ENCODE measurements at regions not wholly inside any gene's neighbourhood (a gene's known extent, or its start where the extent isn't known, plus 50 kb on each side); places are given as distances from the start of the nearest gene placed in this dataset.

DNA sequence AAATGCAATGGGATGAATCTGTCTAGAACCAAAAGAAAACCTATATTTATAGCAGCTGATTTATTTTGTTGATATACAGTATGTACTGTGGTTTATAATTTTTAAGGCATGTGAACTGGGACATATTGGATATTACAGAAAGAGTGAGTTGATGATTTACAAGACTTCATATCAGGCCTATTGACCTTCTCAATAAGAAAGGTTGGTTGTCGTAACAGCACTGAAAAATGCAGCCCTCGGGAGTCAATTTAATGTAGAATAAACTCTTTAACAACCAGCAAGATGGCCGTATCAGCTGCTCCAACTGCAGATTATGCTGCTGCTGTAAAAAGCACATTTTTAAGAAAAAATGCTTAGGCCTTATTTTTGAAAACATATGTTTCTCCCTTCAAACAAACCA, 407.3 kb downstream of the GXYLT1 start:
- no peak for DNase-seq

DNA sequence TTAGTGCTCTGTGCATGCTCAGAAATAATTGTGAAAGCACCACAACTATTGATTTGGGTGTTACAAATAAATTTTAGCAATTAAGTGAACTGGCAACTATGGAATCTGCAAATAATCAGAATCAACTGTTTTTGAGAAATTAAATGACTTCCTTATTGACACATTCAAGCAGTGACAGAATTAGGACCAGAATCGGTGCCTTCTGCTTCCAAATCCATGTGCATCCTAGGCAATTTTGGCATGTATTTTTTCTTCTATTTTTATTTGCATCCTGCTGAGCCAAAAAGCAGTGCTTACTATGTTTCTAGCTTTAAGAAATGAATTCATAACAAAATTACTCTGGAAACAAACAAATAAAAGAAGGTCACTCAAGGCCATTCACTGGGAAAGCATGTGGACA, 408.2 kb downstream of the GXYLT1 start:
- no peak for DNase-seq

DNA sequence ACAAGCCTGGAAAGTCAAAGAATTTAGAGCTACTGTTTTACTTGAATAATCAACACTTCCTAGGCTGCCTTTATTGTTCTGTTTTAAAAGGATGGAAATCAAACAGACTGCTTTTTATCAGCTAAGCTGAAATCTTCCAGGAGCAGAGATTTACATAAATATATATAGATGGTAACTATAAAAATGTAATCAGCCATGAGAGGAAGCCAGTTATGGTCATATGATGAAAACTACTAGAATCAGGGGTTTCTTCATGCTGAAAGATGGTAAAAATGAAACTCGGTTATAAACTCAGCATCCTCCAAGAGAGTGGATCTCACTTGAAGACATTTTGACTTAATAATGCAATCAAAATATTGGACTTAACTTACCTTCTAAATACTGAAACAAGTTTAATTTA, 413.0 kb downstream of the GXYLT1 start:
- DNase-seq = no peak

DNA sequence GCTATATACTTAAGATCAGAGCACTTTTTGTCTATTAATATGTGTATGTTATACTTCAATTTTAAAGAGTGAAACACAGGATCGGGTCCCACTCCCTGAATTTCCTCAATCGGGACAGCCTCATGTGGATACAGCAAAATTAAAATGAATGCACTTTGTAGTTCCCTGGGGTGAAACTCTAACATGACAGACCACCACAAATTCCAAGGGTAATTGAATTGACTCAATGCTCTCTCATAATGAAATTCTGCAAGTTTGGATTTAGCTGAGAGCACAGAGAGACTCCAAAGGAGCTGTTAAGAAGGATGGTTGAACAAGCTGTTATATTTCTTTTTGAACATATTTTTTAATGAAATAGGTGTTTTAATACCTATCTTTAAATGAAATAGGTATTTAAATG, 413.6 kb downstream of the GXYLT1 start:
- no peak for DNase-seq

DNA sequence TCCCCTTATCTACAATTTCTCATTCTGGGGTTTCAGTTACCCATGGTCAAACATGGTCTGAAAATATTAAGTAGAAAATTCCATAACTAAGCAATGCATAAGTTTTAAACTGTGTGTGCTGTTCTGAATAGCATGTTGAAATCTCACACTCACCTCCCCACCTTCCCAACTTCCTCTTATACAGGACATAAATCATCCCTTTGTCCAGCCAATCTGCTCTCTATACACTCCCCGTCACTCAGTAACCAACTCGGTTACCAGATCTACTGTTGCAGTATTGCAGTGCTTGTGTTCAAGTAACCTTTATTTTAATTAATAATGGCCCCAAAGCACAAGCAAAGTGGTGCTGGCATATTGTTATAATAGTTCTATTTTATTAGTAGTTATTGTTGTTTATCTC, 420.5 kb downstream of the GXYLT1 start:
- DNase-seq = peak; percentile 8 to 25 (median 10)

DNA sequence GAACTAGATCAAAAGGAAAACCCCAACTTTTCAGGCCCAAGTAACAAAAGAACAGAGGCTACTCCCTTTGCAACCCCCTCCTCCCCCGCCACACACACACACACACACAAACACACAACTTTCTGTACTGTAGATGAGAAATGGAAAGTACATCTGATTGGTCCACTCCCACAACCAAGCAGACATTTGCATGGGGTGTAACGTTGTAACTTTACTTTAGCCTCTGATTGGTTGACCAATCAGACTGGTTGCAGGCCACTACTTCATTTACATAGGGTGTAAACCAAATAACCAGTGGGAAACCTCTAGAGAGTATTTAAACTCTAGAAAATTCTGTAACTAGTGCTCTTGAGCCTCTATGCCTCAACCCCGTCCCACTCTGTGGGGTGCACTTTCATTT, 425.5 kb downstream of the GXYLT1 start:
- DNase-seq = no peak

DNA sequence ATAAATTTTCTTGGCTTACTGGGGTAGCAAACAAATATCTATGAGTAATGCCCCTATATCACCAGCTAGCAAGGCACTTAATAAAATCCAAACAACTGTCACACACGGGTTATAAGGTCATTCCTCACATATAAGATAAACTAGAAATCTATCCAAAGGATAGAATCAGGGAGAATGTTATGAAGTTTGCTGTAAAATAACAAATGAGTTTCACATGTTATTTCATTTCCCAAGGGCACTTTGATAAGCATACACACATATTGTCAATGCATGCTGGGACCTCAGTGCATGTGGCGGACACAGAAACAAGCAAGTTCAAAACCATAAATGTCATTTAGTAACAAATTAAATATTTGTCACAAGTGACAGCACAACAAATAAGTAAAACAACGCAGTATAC, 429.4 kb downstream of the GXYLT1 start:
- DNase-seq = no peak

DNA sequence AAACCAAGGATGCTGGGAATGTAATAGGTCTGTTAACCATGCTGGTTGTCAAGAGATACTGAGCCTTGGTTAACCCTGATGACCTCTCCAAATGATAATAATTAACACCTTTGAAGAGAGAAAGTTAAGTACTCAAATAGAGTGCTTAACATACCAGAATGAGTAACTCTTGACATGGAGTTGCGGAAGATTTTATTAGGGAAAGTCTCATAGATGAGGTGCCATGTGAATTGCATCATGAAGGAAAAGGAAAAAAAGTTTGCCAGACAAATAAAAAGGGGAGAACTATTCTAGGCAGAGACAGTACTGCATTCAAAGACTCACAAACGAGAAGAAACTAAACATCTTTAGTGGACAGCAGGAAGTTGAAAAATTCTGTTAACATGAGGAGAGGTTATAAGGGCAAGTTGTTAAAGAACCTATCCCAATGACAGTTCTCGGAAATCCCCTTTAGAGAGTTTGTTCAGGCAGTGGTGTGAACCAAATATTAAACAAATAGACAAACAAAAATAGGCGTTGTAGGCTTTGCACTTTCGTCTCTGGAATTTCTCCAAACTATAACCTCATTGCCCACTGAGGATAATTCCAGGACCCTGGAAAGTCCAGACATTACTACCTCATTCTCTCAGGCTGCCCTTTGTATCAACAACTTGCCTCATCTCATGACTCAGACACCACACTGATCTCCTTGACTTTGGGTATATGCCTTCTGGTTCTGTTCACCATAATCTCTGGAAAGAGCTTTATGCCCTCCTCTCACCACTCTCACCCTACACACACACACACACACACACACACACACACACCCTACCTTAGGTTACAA, 435.0 kb downstream of the GXYLT1 start:
- DNase-seq = peak; percentile 58 to 75 (median 70)

DNA sequence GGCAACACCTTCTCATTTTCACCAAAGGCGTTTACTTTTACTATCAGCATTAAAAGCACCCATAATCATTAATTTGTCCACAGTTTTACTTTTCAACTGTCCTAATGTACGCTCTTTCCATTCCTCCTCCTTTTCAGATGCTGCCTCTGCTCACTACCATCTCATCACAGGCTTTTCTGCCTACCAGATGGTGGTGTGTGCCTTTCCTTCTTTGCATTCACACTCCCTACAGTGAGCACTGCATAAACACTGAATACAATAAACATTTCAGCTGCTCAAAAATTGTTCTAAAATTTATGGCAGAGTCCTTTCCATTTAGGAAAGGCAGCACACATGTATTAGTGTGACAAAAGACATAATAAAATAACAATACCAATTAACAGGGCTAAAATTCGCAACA, 435.7 kb downstream of the GXYLT1 start:
- DNase-seq = no peak

DNA sequence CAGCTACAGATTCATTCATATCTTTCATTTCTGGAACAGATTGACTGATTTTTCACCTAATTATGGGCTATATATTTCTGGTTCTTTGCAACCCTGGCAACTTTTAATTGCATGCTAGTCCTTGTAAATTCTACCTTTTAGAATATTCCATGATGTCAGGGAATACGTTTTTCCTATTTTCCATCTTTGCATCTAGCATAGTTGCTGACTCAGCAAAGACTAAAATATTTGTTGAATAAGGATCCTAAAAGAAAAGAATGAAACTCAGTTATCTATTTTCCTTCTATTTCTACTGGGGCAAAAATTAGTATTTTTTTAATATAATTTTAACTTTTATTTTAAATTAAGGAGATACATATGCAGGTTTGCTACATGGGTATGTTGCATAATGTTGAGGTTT, 438.3 kb downstream of the GXYLT1 start:
- no peak for DNase-seq

DNA sequence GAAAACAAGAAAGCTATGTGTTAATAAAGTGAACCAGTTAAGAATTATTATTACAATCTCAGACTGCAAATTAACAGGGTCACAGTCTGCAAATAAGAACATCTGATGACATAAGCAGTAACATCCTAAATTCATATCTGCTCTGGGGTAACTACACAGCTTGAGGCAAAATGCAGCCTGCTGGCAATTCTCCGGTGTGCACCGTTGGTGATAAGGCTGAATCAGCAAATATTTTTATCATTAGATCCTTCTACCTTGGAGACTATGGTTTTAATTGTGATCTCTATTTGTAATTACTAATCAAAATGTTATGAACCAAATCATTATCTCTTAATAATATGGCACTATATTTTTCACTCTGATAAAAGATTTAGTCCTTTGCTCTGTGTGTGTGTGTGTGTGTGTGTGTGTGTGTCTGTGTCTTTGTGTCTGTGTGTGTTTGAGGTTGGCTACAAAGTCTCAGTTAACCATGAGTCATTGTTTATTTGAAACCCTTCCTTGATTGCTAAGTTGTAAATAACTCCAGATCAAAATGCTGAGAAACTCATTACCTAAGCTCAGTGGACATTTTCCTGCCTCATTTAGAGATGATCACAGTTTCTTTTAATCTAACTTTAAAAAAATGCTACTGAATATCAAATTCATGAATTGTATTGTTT, 442.6 kb downstream of the GXYLT1 start:
- DNase-seq = no peak

DNA sequence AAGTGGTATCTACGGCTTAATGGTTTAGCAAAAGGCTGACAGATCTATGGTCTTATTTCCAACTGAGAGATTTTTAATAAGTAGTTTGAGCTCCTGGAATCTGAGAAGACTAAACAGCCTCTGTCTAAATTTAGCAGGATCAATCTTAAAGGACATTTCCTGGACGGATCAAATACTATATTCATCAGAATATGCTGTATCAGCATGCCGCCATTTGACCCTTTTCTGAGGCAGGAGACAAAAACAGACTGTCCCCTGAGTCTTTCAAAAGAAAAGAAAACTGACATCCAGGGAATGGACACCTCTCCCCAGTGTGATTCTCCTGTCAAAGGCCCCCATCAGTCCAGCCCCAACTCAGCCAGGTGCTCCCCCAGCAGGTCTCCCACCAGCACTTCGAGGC, 443.7 kb downstream of the GXYLT1 start:
- DNase-seq = no peak

DNA sequence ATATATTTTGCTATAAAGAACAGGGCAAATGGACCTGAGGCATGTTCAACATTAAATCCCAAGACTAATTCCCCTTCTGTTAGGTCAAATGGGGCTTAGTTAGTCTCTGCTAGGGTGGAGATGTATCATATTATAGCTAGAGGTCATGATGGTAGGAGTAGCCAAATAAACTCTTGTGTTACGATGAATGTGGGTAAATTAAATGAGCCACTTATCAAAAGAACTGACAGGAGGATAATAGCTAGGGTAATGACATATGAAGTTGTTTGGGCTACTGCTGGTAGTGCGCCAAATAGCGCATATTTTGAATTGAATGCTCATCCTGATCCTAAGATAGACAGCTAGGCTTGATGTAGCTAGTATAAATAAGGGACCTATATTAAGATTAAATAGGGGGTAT, 445.0 kb downstream of the GXYLT1 start:
- DNase-seq = no peak

DNA sequence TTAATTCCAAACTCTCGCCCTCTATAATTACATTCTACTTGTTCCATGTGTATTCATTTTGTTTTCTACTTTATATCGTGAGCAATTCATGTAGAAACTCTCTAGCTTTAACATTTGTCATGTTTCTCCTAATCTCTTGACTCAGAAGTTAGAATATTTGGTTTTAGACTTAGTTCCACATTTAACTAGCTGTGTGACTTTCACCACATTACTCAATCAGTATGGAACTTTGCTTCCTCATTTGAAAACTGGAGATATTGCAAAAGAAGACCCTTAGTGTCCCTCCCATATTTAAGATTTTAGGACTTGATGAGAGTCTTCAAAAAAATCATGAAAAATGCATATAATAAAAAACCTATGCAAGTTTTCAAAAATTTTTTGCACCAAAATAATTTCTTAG, 447.5 kb downstream of the GXYLT1 start:
- peak; percentile 49 to 87 (median 83) for DNase-seq

DNA sequence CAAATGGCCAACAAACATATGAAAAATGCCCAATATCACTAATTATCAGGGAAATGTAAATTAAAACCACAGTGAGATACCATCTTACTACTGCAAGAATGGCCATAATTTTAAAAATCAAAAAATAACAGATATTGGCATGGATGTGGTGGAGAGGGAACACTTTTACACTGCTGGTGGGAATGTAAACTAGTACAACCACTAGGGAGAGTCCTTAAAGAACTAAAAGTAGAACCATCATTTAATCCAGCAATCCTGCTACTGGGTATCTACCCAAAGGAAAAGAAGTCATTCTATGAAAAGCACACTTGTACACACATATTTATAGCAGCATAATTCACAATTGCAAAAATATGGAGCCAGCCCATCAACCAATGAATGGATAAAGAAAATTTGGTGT, 459.7 kb downstream of the GXYLT1 start:
- peak in 1 of 3 donors; percentile 30 for DNase-seq

DNA sequence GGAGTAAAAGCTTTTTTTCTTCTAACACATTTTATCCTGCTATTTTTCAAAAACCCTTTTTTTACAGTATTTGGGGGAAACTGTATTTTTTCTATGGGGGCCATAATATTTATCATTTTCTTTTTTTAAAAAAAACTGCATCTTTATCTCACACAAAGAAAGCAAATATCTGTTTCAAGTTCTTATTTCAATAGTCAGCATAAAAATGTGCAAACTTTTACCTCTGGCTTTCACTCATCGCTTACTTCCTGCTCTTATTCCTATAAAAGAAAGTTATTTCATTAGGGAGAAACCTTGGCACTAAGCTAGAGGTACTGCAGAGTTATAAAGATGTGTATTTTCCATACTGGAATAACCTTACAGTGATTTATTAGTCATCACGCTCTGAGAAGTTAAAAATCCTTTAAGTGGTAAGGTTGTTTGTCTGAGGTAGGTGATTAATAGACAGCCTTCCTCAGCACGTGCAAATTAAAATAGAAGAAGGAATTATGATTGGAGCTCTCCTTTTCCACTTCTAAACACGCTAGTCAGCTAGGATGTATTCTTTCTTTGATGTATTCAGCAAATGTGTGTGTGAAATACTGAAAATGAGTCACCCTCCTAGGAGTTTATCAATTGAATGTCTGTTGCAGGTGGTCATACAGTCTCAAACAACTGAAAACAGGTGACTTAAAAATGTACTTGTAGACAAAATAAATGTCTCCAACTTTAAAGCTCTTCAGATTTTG, 461.0 kb downstream of the GXYLT1 start:
- DNase-seq = no peak

DNA sequence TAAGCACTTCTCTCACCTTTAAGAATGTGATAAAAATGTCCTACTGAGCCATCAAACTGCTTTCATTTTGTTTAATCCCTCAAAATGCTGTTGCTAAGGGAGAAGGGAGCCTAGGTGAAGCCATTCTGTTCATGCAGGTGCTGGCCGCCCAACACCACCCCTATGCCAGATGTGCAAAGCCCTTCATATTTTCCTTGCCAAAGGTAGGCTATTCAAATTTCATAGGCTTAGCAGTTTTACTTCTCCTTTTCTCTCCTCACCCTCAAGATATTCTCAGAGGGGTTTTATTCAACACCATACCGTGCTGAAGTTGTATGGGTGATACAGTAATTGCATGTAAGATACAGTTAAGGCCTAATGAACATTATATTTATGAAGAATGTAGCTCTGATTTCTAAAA, 461.7 kb downstream of the GXYLT1 start:
- DNase-seq = no peak

DNA sequence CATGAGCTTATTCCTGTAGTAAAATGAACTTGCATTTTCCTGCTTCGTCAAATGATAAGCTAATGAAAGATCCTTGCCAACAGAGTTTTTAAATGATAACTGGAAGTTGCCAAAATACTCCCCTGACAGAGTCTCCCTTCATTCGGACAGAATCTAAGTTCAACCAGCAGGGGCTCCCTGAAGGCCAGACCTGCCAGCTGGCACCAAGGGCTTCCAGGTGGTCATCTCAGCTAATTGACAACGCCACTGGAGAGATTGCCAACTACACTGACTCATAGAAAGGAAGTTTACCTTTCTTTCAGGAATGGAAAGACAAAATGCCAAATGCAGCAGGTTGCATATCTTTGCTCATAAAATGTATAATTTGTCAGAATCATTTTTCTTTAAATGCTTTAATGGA, 462.8 kb downstream of the GXYLT1 start:
- DNase-seq = no peak

DNA sequence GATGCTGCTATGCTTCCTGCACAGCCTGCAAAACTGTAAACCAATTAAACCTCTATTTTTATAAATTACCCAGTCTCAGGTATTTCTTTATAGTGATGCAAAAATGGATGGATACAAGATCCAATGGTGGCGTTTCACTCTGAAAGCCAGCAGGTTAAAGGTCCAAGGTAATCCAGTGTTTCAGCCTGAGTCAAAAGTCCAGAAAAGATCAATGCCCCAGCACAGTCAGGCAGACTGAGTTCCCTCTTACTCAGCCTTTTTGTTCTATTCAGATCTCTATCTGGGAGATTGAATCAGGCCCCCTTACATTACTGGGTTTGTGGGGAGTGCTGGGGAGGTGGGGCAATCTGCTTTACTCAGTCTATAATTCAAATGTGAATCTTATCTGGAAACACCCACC, 464.5 kb downstream of the GXYLT1 start:
- no peak for DNase-seq

DNA sequence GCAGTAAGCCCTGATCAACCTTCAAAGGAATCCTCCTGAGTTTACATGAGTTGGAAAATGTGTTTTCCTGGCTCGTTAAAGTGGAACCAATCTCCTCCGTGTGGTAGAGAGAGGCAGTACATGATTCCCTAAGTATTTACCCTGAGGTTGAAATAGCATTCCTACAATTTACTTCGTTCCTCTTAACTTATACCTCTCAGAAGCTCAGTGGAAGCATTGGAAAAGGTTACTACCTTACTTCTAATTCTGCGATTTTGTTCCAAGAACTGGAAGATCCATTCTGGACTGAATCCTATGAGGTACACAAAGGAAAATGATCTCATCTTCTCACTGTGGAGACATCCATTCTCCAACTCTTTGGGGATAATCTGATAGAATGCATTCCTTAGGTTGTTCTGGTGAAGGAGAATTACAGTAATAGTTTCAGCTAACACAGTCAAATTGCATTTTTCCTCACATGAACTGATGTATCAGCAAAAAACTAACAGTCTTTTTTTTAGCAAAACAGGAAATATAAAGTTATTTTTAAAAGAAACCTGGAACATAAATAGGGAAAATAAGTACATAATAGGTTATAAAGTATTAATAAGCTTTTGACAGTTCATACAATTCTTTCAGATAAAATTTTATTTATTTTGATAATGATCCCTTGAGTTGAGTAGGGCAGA, 475.6 kb downstream of the PDZRN4 start:
- peak; percentile 39 to 53 (median 42) for DNase-seq

DNA sequence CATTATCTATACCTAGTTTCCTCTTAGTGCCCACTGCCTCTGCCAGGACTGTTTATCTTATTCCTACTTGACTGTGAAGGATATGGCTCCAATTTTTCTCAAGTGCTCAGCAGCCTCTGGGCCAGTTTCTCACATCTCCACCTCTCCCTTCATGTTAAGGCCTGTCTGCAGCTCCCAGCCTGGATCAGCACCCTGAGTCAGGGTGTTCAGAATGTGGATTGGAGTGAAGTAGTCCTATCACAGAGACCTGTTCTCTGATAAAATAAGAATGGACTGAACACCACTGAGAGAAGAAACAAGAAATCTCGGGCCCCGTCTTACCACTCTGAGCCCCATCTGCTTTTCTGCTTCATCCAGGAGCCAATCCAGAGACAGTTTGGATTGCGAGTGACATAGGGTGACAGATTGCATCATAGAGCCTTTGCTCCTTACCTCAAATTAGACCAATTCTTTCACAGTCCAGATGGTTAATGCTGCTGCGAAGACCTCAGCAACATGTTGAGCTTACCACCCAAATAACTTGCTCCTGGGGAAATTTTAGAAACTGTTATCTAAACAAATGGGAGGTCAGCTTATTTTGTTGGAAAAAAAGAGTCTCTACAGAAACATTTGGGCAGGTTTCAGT, 473.1 kb downstream of the PDZRN4 start:
- DNase-seq = no peak

DNA sequence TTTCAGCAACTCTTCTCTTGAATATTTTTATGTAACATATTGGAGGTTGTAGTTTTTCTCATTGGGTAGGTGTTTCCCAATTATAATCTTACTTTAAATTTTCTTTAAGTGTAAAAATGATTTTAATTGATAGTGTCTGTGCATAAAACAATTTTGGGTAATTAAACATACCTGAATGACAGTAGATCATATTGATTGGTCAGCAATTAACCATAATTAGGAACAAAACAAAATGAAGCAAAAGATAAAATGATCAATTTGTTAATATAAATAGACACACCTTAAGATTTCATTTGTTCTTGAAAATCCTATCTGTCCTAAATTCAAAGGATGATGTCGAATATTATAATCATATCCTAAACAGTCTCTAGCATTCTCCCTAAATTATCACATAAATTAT, 468.3 kb downstream of the PDZRN4 start:
- no peak for DNase-seq
